Stimulated activated CD8-positive, alpha-beta memory T cell treated with anti-CD3 and anti-CD28 coated beads, Interleukin-4, amount 100 ng/mL, for 48 hours (primary cell): ENCODE measurements at regions not wholly inside any gene's neighbourhood (a gene's known extent, or its start where the extent isn't known, plus 50 kb on each side); places are given as distances from the start of the nearest gene placed in this dataset.
A peak's percentile ranks its signal among the peaks of the same experiment; 100 is the strongest.

ENCODE experiments used
- DNase-seq: peaks from one replicate; pipeline ENCODE4 v3.0.0-alpha.2; 2020

GRCh38 chr12:24759155-24759554 lies 189.7 kb downstream of the BCAT1 start:
- DNase-seq = no peak

- DNase-seq = no peak
Measured at GRCh38 chr12:24756479-24757024, 192.3 kb downstream of the BCAT1 start.

DNA sequence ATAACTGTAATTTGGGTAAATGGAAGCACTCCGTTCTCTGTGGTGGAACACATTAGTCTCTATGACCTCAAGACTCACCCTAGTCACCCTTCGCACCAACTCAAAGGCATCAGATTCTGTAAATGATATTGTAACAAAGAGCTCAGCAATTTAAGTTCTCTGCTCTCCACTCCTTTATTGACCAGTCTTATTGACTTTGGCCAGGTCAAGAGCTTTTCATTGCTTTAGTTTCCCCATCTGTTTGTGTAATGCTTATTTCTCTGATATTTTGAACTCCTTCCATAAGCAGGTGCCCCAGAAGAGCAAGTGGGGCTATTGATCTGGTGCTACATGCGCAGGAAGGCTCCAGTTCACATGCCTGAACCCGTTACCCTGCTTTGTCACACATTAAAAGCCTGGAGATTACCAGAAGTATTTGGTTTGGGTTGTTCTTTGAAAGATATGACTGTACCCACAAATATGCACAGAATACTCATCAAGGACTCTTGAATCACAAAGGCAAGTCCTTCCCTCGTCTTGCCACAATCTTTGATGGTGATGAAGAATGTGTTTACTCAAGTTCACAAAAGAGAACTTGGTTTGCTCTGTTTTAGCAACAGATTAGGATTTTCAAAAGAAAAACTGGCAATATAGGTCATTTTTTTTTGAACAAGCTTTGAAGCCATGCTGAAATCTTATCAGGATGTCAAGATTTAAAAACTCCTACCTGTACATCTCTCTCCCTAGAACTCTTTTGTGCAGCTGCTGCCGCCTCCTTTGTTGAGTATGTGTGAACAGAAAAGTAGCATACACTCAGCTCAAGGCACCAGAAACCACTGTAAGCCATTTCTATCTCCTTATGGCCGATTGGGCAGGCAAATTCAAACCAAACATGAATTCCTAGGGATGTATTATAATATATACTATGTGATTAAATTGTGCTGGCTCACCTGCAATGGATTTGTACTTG lies 193.9 kb downstream of the BCAT1 start:
- DNase-seq = no peak

DNA sequence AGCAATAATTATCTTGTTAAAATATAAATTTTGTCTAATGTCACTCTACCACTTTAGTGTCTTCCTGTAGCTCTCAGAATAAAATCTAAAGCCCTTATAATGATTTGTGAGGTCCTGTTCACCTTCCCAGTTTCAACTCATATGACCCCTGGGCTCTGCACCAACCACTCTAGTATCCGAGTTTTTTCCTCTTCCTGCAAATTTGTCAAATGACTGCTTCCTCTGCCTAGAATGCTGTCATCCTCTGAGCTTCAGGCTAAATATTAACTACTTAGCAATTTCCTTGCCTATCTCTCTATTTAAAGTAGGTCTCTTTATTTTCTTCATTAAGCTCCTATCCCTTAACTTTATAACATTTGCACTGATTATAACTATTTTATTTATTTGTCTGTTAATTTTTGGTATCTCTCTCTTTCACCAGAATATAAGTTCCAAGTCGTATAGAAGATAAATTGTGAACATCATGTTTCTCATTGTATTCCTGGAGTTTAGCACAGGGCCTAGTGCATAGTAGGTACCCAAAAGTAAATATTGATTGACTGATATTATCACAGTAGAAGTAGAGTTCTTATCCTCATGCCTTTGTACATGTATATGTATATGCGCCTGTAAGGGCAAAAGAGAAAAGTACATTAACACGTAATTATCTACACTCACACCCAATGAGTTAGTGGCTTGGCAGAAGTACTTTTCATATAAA lies 196.0 kb downstream of the BCAT1 start:
- DNase-seq = no peak

GRCh38 chr12:24751181-24751580 lies 197.7 kb downstream of the BCAT1 start:
- DNase-seq = no peak

DNA sequence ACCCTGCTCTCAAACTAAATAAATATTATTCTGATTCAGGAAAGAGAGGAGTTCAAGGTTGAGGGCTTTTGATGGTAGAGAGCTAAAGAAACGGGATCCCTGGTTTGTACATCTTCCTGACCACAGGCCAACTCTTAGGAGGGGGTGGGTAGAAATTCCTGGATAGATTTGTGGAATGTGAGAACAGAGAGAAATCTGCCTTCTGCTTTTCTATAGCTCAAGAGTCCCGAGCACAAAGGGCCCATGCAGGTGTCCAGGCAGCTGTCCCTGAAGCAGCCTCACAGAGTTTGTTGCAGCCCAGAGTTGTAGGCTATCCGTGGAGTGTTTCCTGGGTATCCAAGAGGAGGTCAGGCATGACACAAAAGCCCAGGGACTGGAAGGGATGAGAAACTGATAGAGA lies 198.6 kb downstream of the BCAT1 start:
- no peak for DNase-seq

- no peak for DNase-seq
Measured at GRCh38 chr12:24749171-24749570, 199.7 kb downstream of the BCAT1 start.

DNA sequence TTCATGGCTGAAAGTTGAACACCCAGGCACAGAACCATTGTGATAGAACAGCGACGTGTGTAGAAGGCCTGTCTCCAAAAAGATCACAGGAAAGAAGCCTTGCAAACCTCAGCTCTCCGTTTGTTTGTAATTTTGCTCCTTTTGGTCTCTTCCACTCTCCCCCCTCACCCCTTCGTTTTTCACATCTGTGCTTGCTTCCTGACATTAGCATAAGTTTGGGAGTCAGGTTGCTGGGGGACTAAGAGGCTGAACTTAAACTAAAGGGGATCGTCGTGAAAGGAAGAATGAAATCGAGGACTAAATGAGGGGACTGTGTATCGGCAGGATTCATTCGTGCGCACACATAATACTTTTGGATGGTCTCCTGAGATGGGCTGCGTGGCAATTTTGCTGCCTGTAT lies 200.6 kb downstream of the BCAT1 start:
- no peak for DNase-seq

DNA sequence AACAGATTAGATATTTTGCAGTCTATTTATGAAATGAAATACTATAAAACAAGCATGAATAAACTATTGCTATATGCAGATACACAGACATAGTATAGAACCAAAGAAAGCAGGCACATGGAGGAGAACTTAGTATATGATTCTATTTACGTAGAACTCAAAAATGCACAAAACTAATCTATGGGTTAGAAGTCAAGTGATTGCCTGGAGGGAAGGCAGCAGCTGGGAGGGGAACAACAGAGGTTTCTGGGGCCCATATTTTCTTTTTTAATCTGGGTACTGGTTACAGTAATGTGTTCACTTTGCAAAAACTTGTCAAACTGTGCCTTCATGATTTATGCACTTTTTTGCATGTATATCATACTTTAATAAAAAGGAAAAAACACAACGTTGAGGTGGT lies 202.0 kb downstream of the BCAT1 start:
- DNase-seq = no peak

DNA sequence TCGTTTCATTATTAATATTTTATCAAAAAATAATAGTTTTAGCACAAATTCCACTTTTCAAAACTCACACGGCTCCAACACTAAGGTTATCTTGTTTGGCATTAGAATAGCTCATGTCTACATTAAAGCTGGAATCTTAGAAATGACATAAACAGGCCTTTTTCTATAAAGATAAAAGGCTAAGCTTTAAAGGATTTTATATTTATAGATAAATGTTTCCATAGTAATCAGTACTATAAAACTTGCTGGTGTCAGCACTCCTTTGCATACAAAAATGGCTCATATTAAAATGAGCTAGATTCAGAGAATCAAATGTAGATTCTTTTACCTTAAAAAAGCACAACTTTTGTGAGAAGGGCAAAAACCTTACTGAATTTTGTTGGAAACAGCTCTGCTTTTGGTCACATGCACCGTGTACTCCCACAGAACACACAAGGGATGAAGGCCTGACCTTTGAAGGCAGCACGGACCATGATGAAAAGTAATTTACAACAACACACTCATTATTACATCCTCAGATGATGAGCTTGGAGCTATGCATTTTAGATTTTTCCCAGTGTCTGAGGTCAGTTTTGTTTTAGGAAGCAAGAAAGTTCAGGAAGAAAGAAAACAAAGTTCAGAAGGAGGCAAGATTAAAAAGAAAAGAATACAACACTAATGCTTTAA lies 202.8 kb downstream of the BCAT1 start:
- DNase-seq = no peak

DNA sequence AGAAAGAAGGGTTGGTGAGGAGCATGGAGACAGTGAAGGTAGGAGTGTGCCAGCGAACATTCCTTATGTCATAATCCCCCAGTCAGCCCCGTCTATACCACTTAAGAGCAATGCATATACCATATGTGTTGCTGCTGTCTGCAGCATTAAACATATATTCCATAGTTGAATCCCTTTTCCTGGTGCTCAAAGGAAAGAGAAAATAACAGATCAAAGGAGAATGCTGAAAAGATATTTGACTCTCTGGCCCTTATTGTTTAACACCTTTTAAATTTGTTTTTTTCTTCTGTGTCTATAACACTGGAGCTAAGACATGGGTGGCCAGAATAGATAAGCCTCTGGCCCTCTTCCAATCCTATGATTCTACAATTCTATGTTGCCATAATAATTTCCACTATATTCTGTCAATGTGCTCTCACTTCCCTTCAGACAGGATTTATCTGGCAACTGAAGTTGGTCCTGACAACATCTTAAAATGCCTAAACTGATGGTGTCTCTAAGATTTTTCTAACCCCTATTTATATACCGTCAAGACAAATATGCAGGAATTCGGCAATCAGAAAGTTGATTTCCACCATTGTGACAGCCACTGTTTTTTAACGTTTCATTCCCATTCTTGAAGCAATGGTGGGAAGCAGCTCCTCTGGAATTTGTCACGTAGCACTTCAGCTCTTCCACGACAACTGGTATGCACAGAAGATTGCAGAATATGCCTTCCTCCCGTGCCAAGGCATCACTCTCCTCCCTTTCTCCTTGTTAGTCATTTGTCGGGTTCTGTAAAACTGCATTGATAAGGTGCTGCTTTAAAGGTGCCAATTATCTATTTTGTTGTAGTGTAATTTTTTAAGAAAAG lies 204.7 kb downstream of the BCAT1 start:
- DNase-seq = no peak

- peak; percentile 35 for DNase-seq
Measured at GRCh38 chr12:24742378-24742777, 206.5 kb downstream of the BCAT1 start.

GRCh38 chr12:24741216-24741615 lies 207.7 kb downstream of the BCAT1 start:
- DNase-seq = no peak

DNA sequence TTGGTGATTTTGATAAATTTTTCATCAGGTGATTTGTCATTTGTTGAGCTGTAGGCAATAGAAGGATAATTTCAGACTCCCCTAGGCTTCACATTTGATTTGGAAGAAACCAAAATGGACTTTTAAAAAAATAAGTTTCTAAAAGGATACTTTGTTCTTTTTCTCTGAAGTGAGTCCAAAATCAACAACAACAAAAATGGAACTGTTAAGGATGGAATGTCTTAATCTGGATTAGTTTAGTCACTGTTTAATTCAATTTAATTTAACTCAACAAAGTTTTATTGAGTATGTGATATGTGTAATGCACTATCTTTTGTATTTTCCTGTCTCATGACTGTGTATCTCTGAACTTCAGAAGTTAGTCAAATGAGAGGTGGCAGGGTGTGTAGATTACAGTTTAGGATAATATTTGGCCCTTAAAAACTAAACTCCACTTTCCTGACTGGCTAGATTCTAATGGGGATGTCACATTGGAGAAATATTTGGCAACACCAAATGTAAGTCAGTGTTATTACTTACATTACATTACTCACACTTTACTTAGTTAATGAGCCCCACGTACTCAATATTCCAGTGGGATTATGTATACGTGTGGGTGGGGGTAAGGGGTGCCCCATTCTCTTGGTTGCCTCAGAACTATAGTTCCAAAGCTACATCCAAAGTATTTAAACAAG lies 209.7 kb downstream of the BCAT1 start:
- no peak for DNase-seq

- no peak for DNase-seq
Measured at GRCh38 chr12:24738441-24738840, 210.5 kb downstream of the BCAT1 start.

GRCh38 chr12:24731596-24731995 lies 217.3 kb downstream of the BCAT1 start:
- no peak for DNase-seq

GRCh38 chr12:24730489-24730896 lies 218.4 kb downstream of the BCAT1 start:
- DNase-seq = no peak

DNA sequence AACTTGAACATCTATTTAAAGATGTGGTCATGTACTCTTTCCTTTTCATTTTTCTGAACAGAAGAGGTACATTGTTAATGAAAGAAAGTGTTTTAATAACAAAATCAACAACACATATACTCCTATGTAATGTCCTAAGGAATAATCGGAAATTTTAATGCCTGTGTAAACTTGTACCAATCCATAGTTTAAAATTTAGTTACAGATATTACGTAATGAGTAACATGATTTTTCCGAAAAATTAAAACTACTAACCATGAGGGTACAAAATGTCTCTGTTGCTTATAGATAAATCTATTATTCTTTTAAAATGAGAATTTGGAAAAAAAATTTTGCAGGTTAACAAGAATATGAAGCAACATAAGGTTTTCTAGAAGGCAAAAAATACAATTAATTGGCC lies 220.1 kb downstream of the BCAT1 start:
- DNase-seq = no peak

DNA sequence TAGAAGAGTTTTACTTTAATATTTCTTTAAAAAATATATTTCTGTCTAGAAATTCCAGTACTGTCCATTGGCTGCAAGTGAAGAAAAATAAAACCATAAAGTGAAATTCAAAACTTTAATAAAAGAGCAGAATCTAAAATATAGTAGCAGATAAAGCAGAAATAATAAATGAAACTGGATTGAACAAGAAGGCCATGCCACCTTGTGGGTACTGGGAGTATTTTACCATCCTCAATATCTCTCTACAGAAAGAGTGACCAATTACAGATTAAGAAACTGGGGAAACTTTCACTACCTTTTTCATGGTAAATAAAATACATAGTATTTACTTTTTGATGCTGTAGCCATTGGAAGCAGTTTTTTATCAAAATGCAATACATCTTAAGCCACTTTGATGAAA lies 220.5 kb downstream of the BCAT1 start:
- DNase-seq = no peak

GRCh38 chr12:24725616-24726015 lies 223.3 kb downstream of the BCAT1 start:
- DNase-seq = no peak

GRCh38 chr12:24724814-24725213 lies 224.1 kb downstream of the BCAT1 start:
- DNase-seq = no peak

- DNase-seq = no peak
Measured at GRCh38 chr12:24723759-24724158, 225.1 kb downstream of the BCAT1 start.
